ENCODE measurements at regions not wholly inside any gene's neighbourhood (a gene's known extent, or its start where the extent isn't known, plus 50 kb on each side); places are given as distances from the start of the nearest gene placed in this dataset.

GRCh38 chr16:56068816-56069215, 122.5 kb upstream of the GNAO1 start:
- intact Hi-C loops (cut with DNase I) = no loop called here
- Histone ChIP-seq H3K4me1 (no peaks in the 10 kb centered on the region), H3K27ac (no peak overlapping the region), H3K36me3 (no peaks in the 10 kb centered on the region), H3K9me3 (no peaks in the 10 kb centered on the region), H3K27me3 (no peaks in the 10 kb centered on the region), H3K4me3 (no peak overlapping the region)
- TF ChIP-seq CTCF (IDR thresholded peaks at IDR 0.05) = no peak
- WGBS, 2 donors = 55 to 61% methylated on average over 3 of the region's 3 CpGs
- no peak for FAIRE-seq
- no peak for ATAC-seq
- no peak for DNase-seq

- no peak for TF ChIP-seq CTCF (IDR thresholded peaks at IDR 0.05)
- no peaks in the 10 kb centered on the region for H3K36me3 ChIP-seq
- DNase-seq (no peak), ATAC-seq (no peak), FAIRE-seq (no peak)
- H3K4me3 ChIP-seq = no peak overlapping the region
- 40 to 58% methylated on average over 2 of the region's 2 CpGs for WGBS, 2 donors
- no peaks in the 10 kb centered on the region for H3K27me3 ChIP-seq
- H3K27ac ChIP-seq = no peak overlapping the region
- H3K9me3 ChIP-seq = no peaks in the 10 kb centered on the region
- H3K4me1 ChIP-seq = no peaks in the 10 kb centered on the region
- intact Hi-C loops (cut with DNase I) = no loop called here
These were observed 123.0 kb upstream of the GNAO1 start for GRCh38 chr16:56068314-56068713.

GRCh38 chr16:56067406-56067805, 123.9 kb upstream of the GNAO1 start:
- ATAC-seq (no peak), FAIRE-seq (no peak), DNase-seq (no peak)
- Histone ChIP-seq H3K9me3 (no peaks in the 10 kb centered on the region), H3K4me1 (no peaks in the 10 kb centered on the region), H3K36me3 (no peaks in the 10 kb centered on the region), H3K27ac (no peak overlapping the region), H3K4me3 (no peak overlapping the region), H3K27me3 (no peaks in the 10 kb centered on the region)
- intact Hi-C loops (cut with DNase I) = no loop called here
- TF ChIP-seq CTCF (IDR thresholded peaks at IDR 0.05) = no peak

- DNase-seq (no peak), FAIRE-seq (no peak), ATAC-seq (no peak)
- Histone ChIP-seq H3K9me3 (no peaks in the 10 kb centered on the region), H3K4me3 (no peak overlapping the region), H3K36me3 (no peaks in the 10 kb centered on the region), H3K27ac (no peak overlapping the region), H3K4me1 (no peaks in the 10 kb centered on the region), H3K27me3 (no peaks in the 10 kb centered on the region)
- TF ChIP-seq CTCF (IDR thresholded peaks at IDR 0.05) = no peak
- intact Hi-C loops (cut with DNase I) = no loop called here
These were observed 124.7 kb upstream of the GNAO1 start for GRCh38 chr16:56066617-56067016.

- H3K4me3 ChIP-seq = no peak overlapping the region
- H3K9me3 ChIP-seq = no peaks in the 10 kb centered on the region
- FAIRE-seq = no peak
- no peak overlapping the region for H3K27ac ChIP-seq
- no peak for DNase-seq
- no peaks in the 10 kb centered on the region for H3K4me1 ChIP-seq
- TF ChIP-seq CTCF (IDR thresholded peaks at IDR 0.05) = no peak
- H3K27me3 ChIP-seq = no peaks in the 10 kb centered on the region
- no peaks in the 10 kb centered on the region for H3K36me3 ChIP-seq
- ATAC-seq = no peak
- intact Hi-C loops (cut with DNase I) = no loop called here
These were observed 128.2 kb upstream of the GNAO1 start for GRCh38 chr16:56063111-56063510.

All from pancreas (tissue), 10 donors.